ENCODE measurements at regions not wholly inside any gene's neighbourhood (a gene's known extent, or its start where the extent isn't known, plus 50 kb on each side); places are given as distances from the start of the nearest gene placed in this dataset.
A peak's percentile ranks its signal among the peaks of the same experiment; 100 is the strongest.
"Not testable (repeated sequence)": the region's sequence is repeated elsewhere in the genome, so short reads cannot be mapped to it uniquely, and the experiment has no call there.

GRCh38 chr18:10242936-10243680 lies 211.3 kb upstream of the APCDD1 start:
- no peak for DNase-seq (ENCODE audit: low read depth)

GRCh38 chr18:10244341-10244740 lies 210.1 kb upstream of the APCDD1 start:
- no peak for DNase-seq (ENCODE audit: low read depth)

GRCh38 chr18:10245031-10245845 lies 209.2 kb upstream of the APCDD1 start:
- no peak for DNase-seq (ENCODE audit: low read depth)

- no peak for DNase-seq (ENCODE audit: low read depth)
These were observed 208.6 kb upstream of the APCDD1 start for GRCh38 chr18:10245846-10246175.

- no peak for DNase-seq (ENCODE audit: low read depth)
These were observed 207.3 kb upstream of the APCDD1 start for GRCh38 chr18:10247021-10247741.

- DNase-seq (ENCODE audit: low read depth) = no peak
These were observed 206.7 kb upstream of the APCDD1 start for GRCh38 chr18:10247742-10248082.

- no peak for DNase-seq (ENCODE audit: low read depth)
These were observed 205.7 kb upstream of the APCDD1 start for GRCh38 chr18:10248738-10249137.

GRCh38 chr18:10249270-10249669 lies 205.2 kb upstream of the APCDD1 start:
- no peak for DNase-seq (ENCODE audit: low read depth)

- DNase-seq (ENCODE audit: low read depth) = no peak
These were observed 204.6 kb upstream of the APCDD1 start for GRCh38 chr18:10249801-10250200.

GRCh38 chr18:10252494-10252893 lies 201.9 kb upstream of the APCDD1 start:
- no peak for DNase-seq (ENCODE audit: low read depth)

GRCh38 chr18:10252952-10253705 lies 201.3 kb upstream of the APCDD1 start:
- no peak for DNase-seq (ENCODE audit: low read depth)

GRCh38 chr18:10256276-10256675 lies 198.2 kb upstream of the APCDD1 start:
- DNase-seq (ENCODE audit: low read depth) = not testable (repeated sequence)

- no peak for DNase-seq (ENCODE audit: low read depth)
These were observed 195.5 kb upstream of the APCDD1 start for GRCh38 chr18:10258836-10259474.

GRCh38 chr18:10259901-10260300 lies 194.5 kb upstream of the APCDD1 start:
- DNase-seq (ENCODE audit: low read depth) = no peak

- DNase-seq (ENCODE audit: low read depth) = peak; percentile 15
These were observed 192.8 kb upstream of the APCDD1 start for GRCh38 chr18:10261344-10262276.

GRCh38 chr18:10262566-10262965 lies 191.9 kb upstream of the APCDD1 start:
- DNase-seq (ENCODE audit: low read depth) = no peak

GRCh38 chr18:10264260-10264659 lies 190.2 kb upstream of the APCDD1 start:
- no peak for DNase-seq (ENCODE audit: low read depth)

GRCh38 chr18:10265560-10266333 lies 188.7 kb upstream of the APCDD1 start:
- DNase-seq (ENCODE audit: low read depth) = no peak

GRCh38 chr18:10266334-10266590 lies 188.2 kb upstream of the APCDD1 start:
- DNase-seq (ENCODE audit: low read depth) = no peak

All from HT1080 (cell line).